Large intestine (tissue), 3 donors: ENCODE measurements at regions not wholly inside any gene's neighbourhood (a gene's known extent, or its start where the extent isn't known, plus 50 kb on each side); places are given as distances from the start of the nearest gene placed in this dataset.

ENCODE experiments used
- DNase-seq, 2 donors: peaks; one replicate each; pipeline versions ENCODE4 v3.0.0 to v3.0.0-alpha.2; 2013
- H3K27ac ChIP-seq: one replicate; pipeline ENCODE4 v1.5.1; 2013; ENCODE audit warnings: low read length
- H3K27me3 ChIP-seq: 2 replicates; pipeline ENCODE4 v1.6.1; 2013; ENCODE audit warnings: low read length; ENCODE audit not compliant: control insufficient read depth, insufficient read depth
- H3K36me3 ChIP-seq: 2 replicates; pipeline ENCODE4 v1.6.1; 2013; ENCODE audit warnings: low read length; ENCODE audit not compliant: control insufficient read depth, insufficient read depth
- H3K4me1 ChIP-seq: one replicate; pipeline ENCODE4 v1.6.1; 2013; ENCODE audit warnings: low read length; ENCODE audit not compliant: control insufficient read depth, insufficient read depth
- H3K4me3 ChIP-seq: one replicate; pipeline ENCODE4 v1.5.1; 2013; ENCODE audit warnings: low read length
- H3K9me3 ChIP-seq: one replicate; pipeline ENCODE4 v1.6.1; 2013; ENCODE audit warnings: mild to moderate bottlenecking, low read depth, low read length, moderate library complexity; ENCODE audit not compliant: control insufficient read depth
- WGBS: methylation state at CpG from one replicate; pipeline ENCODE4 v1.1.5; 2013; ENCODE audit warnings: low lambda C conversion rate; ENCODE audit not compliant: insufficient coverage; 5-methylcytosine and 5-hydroxymethylcytosine counted together

- no peak for DNase-seq
- WGBS, result 100% methylated on average over 2 of the region's 23 CpGs
- H3K27me3 ChIP-seq, result peaks cover 64% of the 10 kb centered on the region
These were observed 136.3 kb upstream of the PRR20G start for GRCh38 chr3:127423856-127424765.

GRCh38 chr3:127422663-127423375, 135.0 kb upstream of the PRR20G start:
- Histone ChIP-seq H3K27ac (no peak overlapping the region), H3K4me3 (no peak overlapping the region), H3K27me3 (peaks cover 67% of the 10 kb centered on the region), H3K9me3 (no peaks in the 10 kb centered on the region), H3K4me1 (no peaks in the 10 kb centered on the region), H3K36me3 (no peaks in the 10 kb centered on the region)
- DNase-seq, result no peak
- no CpG with 5 or more reads among the region's 26 CpGs for WGBS

More at GRCh38 chr3:127423856-127424765, 136.3 kb upstream of the PRR20G start:
- H3K4me1 ChIP-seq, result no peaks in the 10 kb centered on the region
- no peak overlapping the region for H3K27ac ChIP-seq
- no peaks in the 10 kb centered on the region for H3K36me3 ChIP-seq
- no peak overlapping the region for H3K4me3 ChIP-seq
- H3K9me3 ChIP-seq, result no peaks in the 10 kb centered on the region

DNA sequence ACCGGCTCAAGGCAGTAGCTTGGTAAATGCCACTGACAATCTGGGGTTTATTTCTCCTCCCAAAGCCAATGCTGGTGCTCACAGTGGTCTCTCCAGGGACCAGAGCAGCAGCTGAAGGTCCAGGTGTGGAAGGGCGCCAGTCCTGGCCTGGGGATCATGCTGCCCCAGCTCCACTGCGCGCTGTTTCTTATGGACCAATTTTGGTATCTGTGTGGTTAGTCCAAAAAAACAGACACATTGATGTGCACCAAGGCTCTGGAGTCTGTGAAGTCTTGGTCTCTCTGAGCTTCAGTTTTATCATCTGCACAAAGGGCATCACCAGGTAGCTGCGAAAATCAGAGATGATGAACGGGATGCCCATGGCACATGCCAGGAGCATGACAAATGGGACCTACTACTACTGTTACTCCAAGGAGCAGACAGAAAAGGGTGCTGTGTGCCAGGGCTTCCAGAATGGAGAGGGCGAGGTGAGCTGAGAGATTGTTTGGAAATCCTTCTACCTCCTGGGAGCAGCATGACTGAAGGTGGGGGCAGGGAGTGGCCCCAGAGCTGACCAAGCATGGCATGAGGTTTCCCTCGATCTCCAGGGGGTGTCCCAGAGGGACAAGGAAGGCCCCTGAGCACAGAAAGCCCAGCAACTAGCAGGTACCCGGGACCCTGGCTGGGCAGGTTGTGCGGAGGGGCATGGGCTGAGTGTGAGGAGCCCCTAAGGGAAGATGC, 134.3 kb upstream of the PRR20G start:
- no peaks in the 10 kb centered on the region for H3K9me3 ChIP-seq
- no peaks in the 10 kb centered on the region for H3K4me1 ChIP-seq
- no peak for DNase-seq
- H3K4me3 ChIP-seq, result no peak overlapping the region
- WGBS, result no CpG with 5 or more reads among the region's 10 CpGs
- H3K36me3 ChIP-seq, result no peaks in the 10 kb centered on the region
- peaks cover 67% of the 10 kb centered on the region for H3K27me3 ChIP-seq
- H3K27ac ChIP-seq, result no peak overlapping the region

DNA sequence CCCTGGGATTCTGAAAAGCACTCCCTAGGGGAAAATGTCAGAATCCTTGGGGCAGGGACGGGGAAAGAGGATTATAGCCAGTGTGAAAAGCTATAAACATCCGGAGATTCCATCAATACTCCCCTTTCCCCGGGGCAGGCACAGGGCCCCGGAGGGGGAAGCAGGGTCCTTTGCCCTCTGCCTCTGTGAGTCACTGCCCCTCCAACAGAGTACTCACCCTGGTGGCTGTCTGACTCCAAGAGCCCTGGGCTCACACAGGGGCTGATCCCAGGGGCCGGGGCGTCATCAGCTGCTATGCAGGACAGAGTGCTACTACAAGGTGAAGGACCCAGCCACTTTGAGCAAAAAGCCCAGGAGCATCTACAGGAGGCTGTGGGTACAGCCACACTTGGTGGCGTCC, 133.0 kb upstream of the PRR20G start:
- Histone ChIP-seq H3K27me3 (peaks cover 59% of the 10 kb centered on the region), H3K4me3 (no peak overlapping the region), H3K9me3 (no peaks in the 10 kb centered on the region), H3K27ac (no peak overlapping the region), H3K4me1 (no peaks in the 10 kb centered on the region), H3K36me3 (no peaks in the 10 kb centered on the region)
- no peak for DNase-seq
- no CpG with 5 or more reads among the region's 7 CpGs for WGBS

DNA sequence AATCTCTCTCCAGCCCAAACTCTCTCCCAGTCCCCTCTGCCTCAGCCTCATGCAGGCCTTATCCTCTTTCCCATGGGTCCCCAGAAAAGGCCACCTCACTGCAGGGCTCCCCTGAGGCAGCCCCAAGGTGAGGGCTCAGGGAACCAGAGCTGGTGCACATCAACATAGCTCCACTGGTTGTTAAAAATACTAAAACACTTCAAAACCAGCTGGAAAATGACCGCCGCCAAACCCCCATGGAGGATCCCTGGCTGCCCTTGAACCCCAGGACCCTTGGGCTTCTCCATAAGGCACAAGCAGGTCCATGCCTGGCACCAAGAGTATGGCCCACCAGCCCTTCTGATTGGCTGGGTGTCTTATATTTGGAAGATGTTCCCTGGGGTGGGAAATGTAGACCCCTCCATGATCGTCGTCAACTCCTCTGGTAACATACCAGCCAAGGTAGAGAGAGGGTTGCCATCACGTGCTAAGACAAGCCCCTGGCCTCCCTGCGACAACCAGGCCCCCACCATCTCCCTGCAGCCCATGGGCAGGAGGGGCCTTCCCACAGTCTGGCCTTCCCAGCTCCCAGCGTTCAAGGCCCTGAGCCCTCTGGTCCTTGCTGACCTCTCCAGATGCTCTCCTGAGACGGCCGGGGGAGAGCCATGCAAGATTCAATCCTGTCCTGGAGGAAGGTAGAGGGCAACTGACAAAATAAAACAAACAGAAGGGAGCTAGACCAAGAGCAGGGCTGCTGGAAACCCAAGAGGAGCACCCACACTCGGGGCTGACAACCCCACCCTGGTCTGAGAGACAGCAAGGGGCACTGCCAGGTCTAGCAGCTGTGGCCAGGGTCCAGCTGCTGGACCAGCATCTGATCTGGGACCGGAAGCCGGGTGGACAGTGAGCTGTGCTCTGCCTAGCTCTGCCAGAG, 132.1 kb upstream of the PRR20G start:
- WGBS, result no CpG with 5 or more reads among the region's 12 CpGs
- no peaks in the 10 kb centered on the region for H3K9me3 ChIP-seq
- H3K4me3 ChIP-seq, result no peak overlapping the region
- no peak overlapping the region for H3K27ac ChIP-seq
- H3K27me3 ChIP-seq, result peaks cover 64% of the 10 kb centered on the region
- H3K4me1 ChIP-seq, result no peaks in the 10 kb centered on the region
- H3K36me3 ChIP-seq, result no peaks in the 10 kb centered on the region
- DNase-seq, result no peak

DNA sequence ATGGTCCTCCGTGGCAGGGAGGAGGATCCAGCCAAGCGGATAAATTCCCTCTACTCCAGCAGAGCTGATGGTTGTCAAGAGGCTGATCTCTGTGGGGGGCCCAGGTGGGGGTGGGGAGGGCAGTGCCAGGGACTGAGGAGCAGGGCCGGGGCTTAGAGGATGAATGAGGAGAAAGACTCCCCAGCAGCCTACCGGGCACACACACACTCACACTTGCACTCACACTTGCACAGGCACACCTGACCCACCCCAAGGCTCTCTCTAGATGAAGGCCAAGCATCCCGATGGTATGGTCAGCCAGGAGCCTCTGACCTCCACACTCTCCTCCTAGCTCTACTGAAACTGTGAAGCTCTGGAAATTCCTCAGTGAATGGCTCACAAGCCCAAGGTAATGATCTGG, 131.3 kb upstream of the PRR20G start:
- Histone ChIP-seq H3K9me3 (no peaks in the 10 kb centered on the region), H3K36me3 (no peaks in the 10 kb centered on the region), H3K27me3 (peaks cover 62% of the 10 kb centered on the region), H3K4me1 (no peaks in the 10 kb centered on the region), H3K4me3 (no peak overlapping the region), H3K27ac (no peak overlapping the region)
- no CpG with 5 or more reads among the region's 5 CpGs for WGBS
- no peak for DNase-seq

DNA sequence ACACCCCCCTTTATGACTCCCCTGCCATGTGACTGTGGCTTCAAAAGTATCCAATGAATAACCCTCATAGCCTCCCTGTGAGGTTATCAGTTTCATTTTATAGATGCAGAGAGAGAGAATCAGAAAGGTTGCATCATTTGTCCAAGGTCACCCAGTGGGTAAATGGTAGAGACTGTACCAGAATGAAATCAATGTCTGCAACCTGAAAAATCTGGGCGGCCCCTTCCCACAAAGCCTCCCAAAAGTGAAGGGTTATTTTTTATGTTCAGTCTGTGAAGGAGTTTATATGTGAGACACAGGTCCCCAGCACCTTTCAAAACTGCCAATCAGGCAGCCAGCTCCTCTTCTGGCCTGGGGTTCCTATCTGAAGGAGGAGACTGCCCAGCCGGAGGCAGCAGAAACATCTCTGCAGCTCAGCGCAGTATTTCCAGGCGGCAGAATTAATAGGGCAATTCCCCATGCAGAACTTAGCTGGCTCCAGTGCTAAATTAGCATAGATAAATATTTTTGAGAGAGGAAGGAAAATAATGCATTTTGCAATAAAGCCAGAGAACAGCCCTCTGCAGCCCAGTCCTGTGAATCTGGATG, 130.8 kb upstream of the PRR20G start:
- no peak for DNase-seq
- Histone ChIP-seq H3K4me3 (no peak overlapping the region), H3K27me3 (peaks cover 60% of the 10 kb centered on the region), H3K4me1 (no peaks in the 10 kb centered on the region), H3K27ac (no peak overlapping the region), H3K9me3 (no peaks in the 10 kb centered on the region), H3K36me3 (no peaks in the 10 kb centered on the region)
- 33% methylated on average over 1 of the region's 4 CpGs for WGBS

DNA sequence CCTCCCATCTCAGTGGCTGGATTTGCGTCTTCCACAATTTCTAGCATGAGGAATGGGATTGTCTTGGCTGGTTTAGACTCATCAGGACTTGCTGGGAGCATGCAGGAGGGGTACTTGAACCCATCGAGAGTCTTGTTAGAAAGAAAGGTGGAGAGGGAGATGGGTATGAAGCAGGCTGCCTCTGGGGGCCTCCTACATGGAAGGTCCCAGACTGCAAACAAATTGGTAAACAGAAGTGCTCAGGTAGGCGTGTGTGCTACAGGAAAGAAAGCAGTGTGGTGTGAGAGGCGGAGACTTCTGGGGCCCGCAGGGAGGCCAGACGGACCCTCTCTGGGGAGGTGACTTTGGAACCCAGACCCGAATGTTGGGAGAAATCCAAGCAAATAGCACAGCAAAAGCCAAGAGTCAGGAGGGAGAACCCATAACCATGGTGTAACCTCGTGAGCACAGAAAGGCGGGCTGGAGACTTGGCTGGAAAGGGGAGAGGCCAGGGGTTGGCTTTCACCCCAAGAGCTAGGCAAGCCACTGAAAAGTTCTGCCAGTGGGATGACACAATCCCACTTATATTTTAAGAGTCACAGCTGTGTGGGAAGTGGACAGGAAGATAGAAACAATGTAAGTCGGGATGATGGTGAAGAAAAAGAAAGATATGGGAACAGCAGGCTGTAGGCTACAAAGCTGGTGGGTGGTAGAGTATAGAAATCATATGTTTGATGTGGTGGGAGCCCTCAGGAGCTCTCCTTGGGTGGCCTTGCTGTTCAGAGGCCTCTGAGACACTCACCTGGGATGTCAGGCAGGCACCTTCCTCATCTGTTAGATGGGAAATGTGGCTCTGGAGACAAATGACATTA, 130.1 kb upstream of the PRR20G start:
- H3K36me3 ChIP-seq, result no peaks in the 10 kb centered on the region
- no peak for DNase-seq
- H3K27ac ChIP-seq, result no peak overlapping the region
- H3K4me1 ChIP-seq, result no peaks in the 10 kb centered on the region
- H3K4me3 ChIP-seq, result no peak overlapping the region
- peaks cover 55% of the 10 kb centered on the region for H3K27me3 ChIP-seq
- WGBS, result no CpG with 5 or more reads among the region's 10 CpGs
- no peaks in the 10 kb centered on the region for H3K9me3 ChIP-seq

GRCh38 chr3:127413871-127414270, 126.0 kb upstream of the PRR20G start:
- WGBS, result no CpG with 5 or more reads among the region's 2 CpGs
- H3K27me3 ChIP-seq, result peaks cover 30% of the 10 kb centered on the region
- H3K4me1 ChIP-seq, result no peaks in the 10 kb centered on the region
- no peaks in the 10 kb centered on the region for H3K36me3 ChIP-seq
- H3K27ac ChIP-seq, result no peak overlapping the region
- H3K4me3 ChIP-seq, result no peak overlapping the region
- no peaks in the 10 kb centered on the region for H3K9me3 ChIP-seq
- no peak for DNase-seq
